Activated CD4-positive, alpha-beta memory T cell treated with anti-CD3 and anti-CD28 coated beads for 36 hours (primary cell): ENCODE measurements at regions not wholly inside any gene's neighbourhood (a gene's known extent, or its start where the extent isn't known, plus 50 kb on each side); places are given as distances from the start of the nearest gene placed in this dataset.
"Not testable (repeated sequence)": the region's sequence is repeated elsewhere in the genome, so short reads cannot be mapped to it uniquely, and the experiment has no call there.

Experiments used
- CTCF ChIA-PET: fragments of 350-600 bp; sonication (Branson Sonifier 250); formaldehyde crosslinking; loops from one replicate; lab custom pipeline; 2021; ENCODE audit warnings: antibody characterized with exemption, inconsistent platforms; lab: Charles Lee
- POLR2A ChIA-PET: fragments of 350-600 bp; sonication (Branson Sonifier 250); formaldehyde crosslinking; loops from one replicate; lab custom pipeline; 2021; ENCODE audit warnings: antibody characterized with exemption; lab: Charles Lee
- DNase-seq: peaks from one replicate; pipeline ENCODE4 v3.0.0-alpha.2; 2020
- H3K27ac Mint-ChIP-seq: one replicate; pipeline ENCODE4 v1.8.0; 2021; ENCODE audit warnings: mixed read lengths
- H3K27me3 Mint-ChIP-seq: one replicate; pipeline ENCODE4 v1.8.0; 2021; ENCODE audit warnings: mixed read lengths
- H3K36me3 Mint-ChIP-seq: one replicate; pipeline ENCODE4 v1.8.0; 2021; ENCODE audit warnings: mixed read lengths
- H3K4me1 Mint-ChIP-seq: one replicate; pipeline ENCODE4 v1.8.0; 2021; ENCODE audit warnings: low read depth, mixed read lengths
- H3K4me3 Mint-ChIP-seq: one replicate; pipeline ENCODE4 v1.8.0; 2021; ENCODE audit warnings: mild to moderate bottlenecking, mixed read lengths
- H3K9me3 Mint-ChIP-seq: one replicate; pipeline ENCODE4 v1.8.0; 2021; ENCODE audit warnings: mixed read lengths
- intact Hi-C: fragments of 100-400 bp; cut with micrococcal nuclease; formaldehyde crosslinking; loops from one replicate; pipeline ENCODE4 v1.15.1; 2023

DNA sequence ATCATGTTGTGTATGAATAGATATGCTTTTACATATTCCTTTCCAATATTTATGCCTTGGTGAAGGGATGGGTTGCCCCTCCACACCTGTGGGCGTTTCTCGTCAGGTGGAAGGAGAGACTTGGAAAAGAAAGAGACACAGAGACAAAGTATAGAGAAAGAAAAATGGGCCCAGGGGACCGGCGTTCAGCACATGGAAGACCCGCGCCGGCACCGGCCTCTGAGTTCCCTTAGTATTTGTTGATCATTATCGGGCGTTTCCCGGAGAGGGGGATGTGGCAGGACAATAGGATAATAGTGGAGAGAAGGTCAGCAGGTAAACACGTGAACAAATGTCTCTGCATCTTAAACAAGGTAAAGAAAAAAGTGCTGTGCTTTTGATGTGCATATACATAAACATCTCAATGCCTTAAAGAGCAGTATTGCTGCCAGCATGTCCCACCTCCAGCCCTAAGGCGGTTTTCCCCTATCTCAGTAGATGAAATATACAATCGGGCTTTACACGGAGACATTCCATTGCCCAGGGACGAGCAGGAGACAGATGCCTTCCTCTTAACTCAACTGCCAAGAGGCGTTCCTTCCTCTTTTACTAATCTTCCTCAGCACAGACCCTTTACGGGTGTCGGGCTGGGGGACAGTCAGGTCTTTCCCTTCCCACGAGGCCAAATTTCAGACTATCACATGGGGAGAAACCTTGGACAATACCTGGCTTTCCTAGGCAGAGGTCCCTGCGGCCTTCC lies 188.5 kb upstream of the F9 start:
- DNase-seq, H3K4me3 Mint-ChIP-seq, CTCF ChIA-PET, H3K27me3 Mint-ChIP-seq, H3K27ac Mint-ChIP-seq, H3K9me3 Mint-ChIP-seq, H3K4me1 Mint-ChIP-seq, POLR2A ChIA-PET, intact Hi-C loops, H3K36me3 Mint-ChIP-seq: not testable (repeated sequence)

DNA sequence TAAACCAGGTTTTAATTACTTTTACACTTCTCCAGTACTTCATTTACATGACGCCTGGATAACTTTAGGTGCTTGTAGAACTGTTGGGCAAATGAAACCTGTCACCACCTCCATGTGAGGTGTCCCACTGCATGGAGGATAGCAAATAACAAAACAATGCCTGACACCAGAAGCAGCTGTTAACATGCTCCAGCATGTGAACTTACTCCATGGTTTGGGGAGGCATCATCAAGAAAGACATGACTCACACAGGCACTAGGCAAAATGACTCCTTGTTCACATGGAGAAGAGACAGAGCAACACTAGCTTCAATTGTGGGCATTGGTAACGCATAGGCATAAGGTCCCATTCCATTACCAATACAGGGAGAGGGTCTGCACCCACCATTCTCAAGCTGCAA lies 198.1 kb upstream of the F9 start:
- peaks cover 5% of the 10 kb centered on the region for H3K9me3 Mint-ChIP-seq
- H3K4me3 Mint-ChIP-seq = no peak overlapping the region
- H3K27me3 Mint-ChIP-seq = no peaks in the 10 kb centered on the region
- no peaks in the 10 kb centered on the region for H3K36me3 Mint-ChIP-seq
- ChIA-PET POLR2A (no interaction called here), CTCF (no interaction called here)
- intact Hi-C loops = no loop called here
- DNase-seq = no peak
- H3K4me1 Mint-ChIP-seq = no peaks in the 10 kb centered on the region
- H3K27ac Mint-ChIP-seq = no peak overlapping the region

DNA sequence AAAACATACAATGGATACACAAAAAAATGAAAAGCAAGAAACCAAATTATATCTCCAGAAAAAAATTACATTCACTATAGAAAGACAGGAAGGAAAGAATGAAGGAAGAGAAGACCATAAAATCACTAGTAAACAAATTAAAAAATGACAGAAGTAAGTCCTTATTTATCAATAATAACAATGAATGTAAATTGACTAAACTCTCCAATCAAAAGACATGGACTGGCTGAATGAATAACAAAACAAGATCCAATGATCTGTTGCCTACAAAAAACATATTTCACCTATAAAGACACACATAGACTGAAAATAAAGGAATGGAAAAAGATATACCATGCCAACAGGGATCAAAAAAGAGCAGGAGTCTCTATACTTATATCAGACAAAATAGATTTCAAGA lies 203.2 kb upstream of the F9 start:
- intact Hi-C loops = no loop called here
- Mint-ChIP-seq H3K4me1 (no peaks in the 10 kb centered on the region), H3K9me3 (peaks cover 5% of the 10 kb centered on the region), H3K27ac (no peak overlapping the region), H3K27me3 (no peaks in the 10 kb centered on the region), H3K36me3 (no peaks in the 10 kb centered on the region), H3K4me3 (no peak overlapping the region)
- ChIA-PET POLR2A (no interaction called here), CTCF (no interaction called here)
- no peak for DNase-seq

DNA sequence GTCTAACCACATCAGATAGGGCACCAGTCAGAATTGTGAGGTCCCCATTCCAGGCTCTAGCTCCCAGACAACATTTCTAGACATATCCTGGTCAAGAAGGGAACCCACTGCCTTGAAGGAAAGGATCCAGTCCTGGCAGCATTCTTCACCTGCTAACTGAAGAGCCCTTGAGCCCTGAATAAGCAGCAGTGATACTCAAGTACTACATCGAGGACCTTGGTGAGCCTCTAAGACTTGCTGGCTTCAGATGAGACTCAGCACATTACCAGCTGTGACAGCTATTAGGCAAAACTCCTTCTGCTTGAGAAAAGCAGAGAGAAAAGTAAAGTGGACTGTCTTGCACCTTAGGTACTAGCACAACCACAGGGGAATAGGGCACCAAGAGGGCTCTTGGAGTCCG lies 205.8 kb upstream of the F9 start:
- H3K9me3 Mint-ChIP-seq = no peaks in the 10 kb centered on the region
- ChIA-PET POLR2A (no interaction called here), CTCF (no interaction called here)
- no peaks in the 10 kb centered on the region for H3K4me1 Mint-ChIP-seq
- H3K27me3 Mint-ChIP-seq = no peaks in the 10 kb centered on the region
- H3K4me3 Mint-ChIP-seq = no peak overlapping the region
- no peak overlapping the region for H3K27ac Mint-ChIP-seq
- no peaks in the 10 kb centered on the region for H3K36me3 Mint-ChIP-seq
- intact Hi-C loops = no loop called here
- no peak for DNase-seq

DNA sequence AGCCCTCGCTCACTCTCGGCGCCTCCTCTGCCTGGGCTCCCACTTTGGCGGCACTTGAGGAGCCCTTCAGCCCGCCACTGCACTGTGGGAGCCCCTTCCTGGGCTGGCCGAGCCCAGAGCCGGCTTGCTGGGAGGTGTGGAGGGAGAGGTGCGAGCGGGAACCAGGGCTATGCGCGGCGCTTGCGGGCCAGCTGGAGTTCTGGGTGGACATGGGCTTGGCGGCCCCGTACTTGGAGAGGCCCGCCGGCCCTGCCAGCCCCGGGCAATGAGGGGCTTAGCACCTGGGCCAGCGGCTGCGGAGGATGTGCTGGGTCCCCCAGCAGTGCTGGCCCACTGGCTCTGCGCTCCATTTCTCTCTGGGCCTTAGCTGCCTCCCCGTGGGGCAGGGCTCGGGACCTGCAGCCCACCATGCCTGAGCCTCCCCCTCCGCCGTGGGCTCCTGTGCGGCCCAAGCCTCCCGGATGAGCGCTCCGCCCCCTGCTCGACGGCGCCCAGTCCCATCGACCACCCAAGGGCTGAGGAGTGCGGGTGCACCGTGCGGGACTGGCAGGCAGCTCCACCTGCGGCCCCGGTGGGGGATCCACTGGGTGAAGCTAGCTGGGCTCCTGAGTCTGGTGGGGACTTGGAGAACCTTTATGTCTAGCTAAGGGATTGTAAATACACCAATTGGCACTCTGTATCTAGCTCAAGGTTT lies 209.7 kb upstream of the F9 start:
- H3K27ac Mint-ChIP-seq, H3K4me1 Mint-ChIP-seq, DNase-seq, H3K36me3 Mint-ChIP-seq, intact Hi-C loops, H3K27me3 Mint-ChIP-seq, CTCF ChIA-PET, H3K4me3 Mint-ChIP-seq, POLR2A ChIA-PET, H3K9me3 Mint-ChIP-seq: not testable (repeated sequence)

DNA sequence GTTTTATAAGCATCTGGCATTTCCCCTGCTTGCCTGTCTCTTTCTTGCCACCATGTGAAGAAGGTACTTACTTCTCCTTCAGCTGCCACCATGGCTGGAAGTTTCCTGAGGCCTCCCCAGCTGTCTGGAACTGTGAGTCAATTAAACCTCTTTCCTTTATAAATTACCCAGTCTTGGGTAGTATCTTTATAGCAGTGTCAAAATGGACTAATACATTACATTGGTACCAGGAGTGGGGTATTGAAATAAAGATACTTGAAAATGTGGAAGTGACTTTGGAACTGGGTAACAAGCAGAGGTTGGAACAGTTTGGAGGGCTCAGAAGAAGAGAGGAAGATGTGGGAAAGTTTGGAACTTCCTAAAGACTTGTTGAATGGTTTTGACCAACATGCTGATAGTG lies 223.9 kb upstream of the F9 start:
- intact Hi-C loops, H3K27me3 Mint-ChIP-seq, CTCF ChIA-PET, H3K4me1 Mint-ChIP-seq, H3K27ac Mint-ChIP-seq, H3K4me3 Mint-ChIP-seq, H3K36me3 Mint-ChIP-seq, POLR2A ChIA-PET, DNase-seq: not testable (repeated sequence)
- H3K9me3 Mint-ChIP-seq = peaks cover 17% of the 10 kb centered on the region

DNA sequence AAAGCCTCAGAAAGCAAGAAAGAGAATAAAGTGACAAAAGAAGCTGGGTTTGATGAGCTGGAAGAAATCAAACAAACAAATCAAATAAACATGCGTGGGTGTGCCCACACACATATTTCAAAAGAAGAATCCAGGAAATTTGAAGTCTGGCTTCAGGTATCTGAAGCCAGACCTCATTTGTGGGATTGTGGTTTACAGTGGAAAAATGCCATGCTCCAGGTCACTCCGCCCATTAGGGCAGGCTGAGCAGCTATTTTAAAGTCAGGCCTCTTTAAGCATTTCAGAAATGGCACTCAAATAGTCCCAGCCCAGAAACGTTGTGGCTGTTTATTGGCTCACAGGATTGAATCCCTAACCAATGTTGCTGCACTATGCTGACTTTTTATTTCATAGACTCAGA lies 226.1 kb upstream of the F9 start:
- no peaks in the 10 kb centered on the region for H3K27me3 Mint-ChIP-seq
- H3K4me1 Mint-ChIP-seq = no peaks in the 10 kb centered on the region
- peaks cover 17% of the 10 kb centered on the region for H3K9me3 Mint-ChIP-seq
- CTCF ChIA-PET = no interaction called here
- POLR2A ChIA-PET = no interaction called here
- DNase-seq = no peak
- H3K27ac Mint-ChIP-seq = no peak overlapping the region
- H3K4me3 Mint-ChIP-seq = no peak overlapping the region
- intact Hi-C loops = no loop called here
- H3K36me3 Mint-ChIP-seq = peaks cover 2% of the 10 kb centered on the region

DNA sequence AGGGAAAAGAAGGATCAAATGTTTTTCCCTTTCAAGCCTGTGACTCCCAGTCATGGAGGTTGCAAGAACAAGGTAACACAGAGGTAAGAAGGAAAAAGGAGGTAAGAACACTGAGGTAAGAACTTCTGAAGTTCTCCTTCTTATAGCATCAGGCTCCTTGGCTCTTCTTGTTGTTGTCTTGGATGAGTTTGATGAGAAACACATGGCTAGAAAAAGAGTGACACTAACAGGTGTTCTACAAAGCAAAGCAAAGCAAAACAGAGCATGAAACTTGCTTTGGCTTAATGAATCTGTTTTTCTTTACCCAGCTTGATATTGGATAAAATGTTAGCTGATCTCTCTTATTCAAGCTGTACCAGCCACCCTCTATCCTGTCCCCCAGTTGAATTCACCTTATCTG lies 231.2 kb upstream of the F9 start:
- Mint-ChIP-seq H3K36me3 (no peaks in the 10 kb centered on the region), H3K4me3 (no peak overlapping the region), H3K27ac (no peak overlapping the region), H3K4me1 (no peaks in the 10 kb centered on the region), H3K9me3 (no peaks in the 10 kb centered on the region), H3K27me3 (no peaks in the 10 kb centered on the region)
- ChIA-PET POLR2A (no interaction called here), CTCF (no interaction called here)
- DNase-seq = no peak
- intact Hi-C loops = no loop called here

DNA sequence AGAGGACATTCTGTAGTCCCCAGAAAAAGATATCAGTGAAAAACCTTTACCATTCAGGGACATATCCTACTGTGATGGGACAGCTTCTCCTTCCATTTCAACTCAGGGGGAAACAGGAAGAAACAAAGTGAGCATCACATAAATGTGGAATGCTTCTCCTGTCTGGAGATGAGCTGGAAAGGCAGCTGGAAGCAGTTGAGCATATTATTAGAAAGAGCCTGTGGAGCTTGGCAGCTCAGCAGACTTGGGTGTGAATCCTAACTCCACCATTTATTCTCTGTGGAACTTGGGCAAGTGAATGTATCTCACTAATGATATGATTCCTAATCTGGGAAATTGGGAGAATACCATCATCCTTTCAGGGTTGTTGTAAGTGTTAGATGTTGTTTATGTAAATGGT lies 232.1 kb upstream of the F9 start:
- Mint-ChIP-seq H3K4me1 (no peaks in the 10 kb centered on the region), H3K27me3 (no peaks in the 10 kb centered on the region), H3K9me3 (no peaks in the 10 kb centered on the region), H3K36me3 (no peaks in the 10 kb centered on the region), H3K27ac (no peak overlapping the region), H3K4me3 (no peak overlapping the region)
- ChIA-PET POLR2A (no interaction called here), CTCF (no interaction called here)
- intact Hi-C loops = no loop called here
- DNase-seq = no peak

DNA sequence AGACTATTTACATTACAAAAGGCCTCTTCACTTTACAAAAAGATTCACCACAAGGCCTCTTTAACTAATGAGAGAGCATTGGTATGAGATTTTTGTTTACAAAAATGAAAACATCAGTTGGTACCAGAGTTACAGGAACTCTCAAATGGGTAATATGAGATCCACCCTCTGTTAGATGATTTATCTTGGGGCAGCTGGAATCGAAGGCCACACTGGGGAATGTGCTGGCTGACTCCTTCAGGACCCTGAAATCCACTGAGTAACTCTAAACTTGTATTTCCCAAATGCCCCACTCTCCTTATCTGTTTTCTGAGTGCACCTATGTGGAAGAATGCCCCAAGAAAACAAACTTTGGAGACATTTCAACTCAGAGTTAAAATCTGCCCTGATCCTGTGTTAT lies 232.9 kb upstream of the F9 start:
- Mint-ChIP-seq H3K27ac (no peak overlapping the region), H3K27me3 (no peaks in the 10 kb centered on the region), H3K4me3 (no peak overlapping the region), H3K9me3 (no peaks in the 10 kb centered on the region), H3K36me3 (no peaks in the 10 kb centered on the region), H3K4me1 (no peaks in the 10 kb centered on the region)
- DNase-seq = no peak
- POLR2A ChIA-PET = no interaction called here
- CTCF ChIA-PET = no interaction called here
- intact Hi-C loops = no loop called here

DNA sequence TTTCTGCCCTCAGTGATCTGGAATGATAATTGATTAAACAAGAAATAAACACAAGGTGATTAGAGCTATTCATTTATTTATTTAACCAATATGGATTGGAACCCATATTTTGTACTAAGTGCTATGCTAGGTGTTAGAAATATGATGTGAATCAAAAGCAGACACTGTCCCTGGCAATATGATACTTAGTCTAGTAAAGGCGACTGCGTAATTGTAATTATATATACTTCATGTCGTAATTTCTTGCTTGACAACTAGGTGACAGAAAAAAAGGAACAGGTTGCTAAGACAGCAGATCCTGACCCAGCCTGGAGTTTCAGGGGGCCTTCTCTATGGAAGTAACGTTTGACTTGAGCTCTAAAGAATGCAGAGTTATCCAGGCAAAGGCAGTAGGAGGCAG lies 236.5 kb upstream of the F9 start:
- ChIA-PET CTCF (no interaction called here), POLR2A (no interaction called here)
- H3K27me3 Mint-ChIP-seq = no peaks in the 10 kb centered on the region
- no peaks in the 10 kb centered on the region for H3K4me1 Mint-ChIP-seq
- no peaks in the 10 kb centered on the region for H3K9me3 Mint-ChIP-seq
- H3K36me3 Mint-ChIP-seq = no peaks in the 10 kb centered on the region
- no peak for DNase-seq
- H3K4me3 Mint-ChIP-seq = no peak overlapping the region
- no peak overlapping the region for H3K27ac Mint-ChIP-seq
- intact Hi-C loops = no loop called here

DNA sequence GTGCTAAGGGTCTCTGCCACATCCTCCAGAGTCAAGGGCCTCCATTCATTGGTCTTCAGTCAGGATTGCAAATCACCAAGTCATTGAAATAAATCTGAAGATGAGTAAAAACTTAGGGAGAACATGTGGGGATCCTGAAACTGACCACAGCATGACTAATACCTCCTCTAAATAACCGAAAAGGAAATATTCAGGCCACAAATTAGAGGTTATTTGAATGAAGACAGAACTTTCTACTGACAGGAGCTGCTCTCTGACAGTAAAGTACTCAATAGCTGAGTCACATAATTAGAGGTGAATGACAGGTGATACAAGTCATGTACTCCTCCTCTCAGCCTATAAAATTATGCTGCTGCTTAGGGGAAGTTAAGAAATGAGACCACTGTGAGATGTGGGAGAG lies 240.2 kb upstream of the F9 start:
- ChIA-PET CTCF (no interaction called here), POLR2A (no interaction called here)
- Mint-ChIP-seq H3K4me3 (no peak overlapping the region), H3K27me3 (no peaks in the 10 kb centered on the region), H3K27ac (no peak overlapping the region), H3K9me3 (no peaks in the 10 kb centered on the region), H3K4me1 (no peaks in the 10 kb centered on the region), H3K36me3 (no peaks in the 10 kb centered on the region)
- DNase-seq = no peak
- intact Hi-C loops = no loop called here
